DOHH2 (cell line): ENCODE measurements at regions not wholly inside any gene's neighbourhood (a gene's known extent, or its start where the extent isn't known, plus 50 kb on each side); places are given as distances from the start of the nearest gene placed in this dataset.

Source experiments
- EZH2phosphoT487 ChIP-seq: fragments of 200-600 bp; sonication (generic); IDR thresholded peaks from 2 replicates; pipeline ENCODE4 v1.6.1; 2017; ENCODE audit warnings: borderline replicate concordance, mild to moderate bottlenecking, antibody characterized with exemption, low read length, moderate library complexity, mixed read lengths
- TF ChIP-seq, protein P1 (sequence below): fragments of 200-600 bp; sonication (generic); IDR thresholded peaks from one replicate; pipeline ENCODE4 v1.5.1; 2014; ENCODE audit warnings: antibody characterized with exemption, mild to moderate bottlenecking, low read depth, low read length; ENCODE audit not compliant: poor library complexity, severe bottlenecking

DNA sequence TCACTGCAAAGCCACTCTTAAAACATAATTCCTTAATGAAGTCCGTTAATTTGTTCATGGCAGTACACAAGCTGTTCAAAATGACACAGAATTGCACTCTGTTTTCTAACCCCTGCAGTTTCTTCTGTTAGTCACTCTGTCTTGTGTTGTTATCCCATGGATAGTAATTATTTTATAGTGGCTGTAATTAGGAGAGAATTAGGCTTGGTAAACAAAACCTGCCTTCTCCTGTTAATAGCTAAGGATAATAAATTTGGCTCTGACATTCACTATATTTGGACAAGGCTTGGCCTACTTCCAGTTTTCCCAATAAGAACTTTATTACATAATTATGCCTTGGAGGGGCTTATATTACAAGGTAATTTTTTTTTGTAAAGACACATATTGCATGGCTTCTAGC lies 330.3 kb upstream of the FIGN start:
- TF ChIP-seq, protein P1, sequence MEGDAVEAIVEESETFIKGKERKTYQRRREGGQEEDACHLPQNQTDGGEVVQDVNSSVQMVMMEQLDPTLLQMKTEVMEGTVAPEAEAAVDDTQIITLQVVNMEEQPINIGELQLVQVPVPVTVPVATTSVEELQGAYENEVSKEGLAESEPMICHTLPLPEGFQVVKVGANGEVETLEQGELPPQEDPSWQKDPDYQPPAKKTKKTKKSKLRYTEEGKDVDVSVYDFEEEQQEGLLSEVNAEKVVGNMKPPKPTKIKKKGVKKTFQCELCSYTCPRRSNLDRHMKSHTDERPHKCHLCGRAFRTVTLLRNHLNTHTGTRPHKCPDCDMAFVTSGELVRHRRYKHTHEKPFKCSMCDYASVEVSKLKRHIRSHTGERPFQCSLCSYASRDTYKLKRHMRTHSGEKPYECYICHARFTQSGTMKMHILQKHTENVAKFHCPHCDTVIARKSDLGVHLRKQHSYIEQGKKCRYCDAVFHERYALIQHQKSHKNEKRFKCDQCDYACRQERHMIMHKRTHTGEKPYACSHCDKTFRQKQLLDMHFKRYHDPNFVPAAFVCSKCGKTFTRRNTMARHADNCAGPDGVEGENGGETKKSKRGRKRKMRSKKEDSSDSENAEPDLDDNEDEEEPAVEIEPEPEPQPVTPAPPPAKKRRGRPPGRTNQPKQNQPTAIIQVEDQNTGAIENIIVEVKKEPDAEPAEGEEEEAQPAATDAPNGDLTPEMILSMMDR: no peak
- no peak for TF ChIP-seq EZH2phosphoT487
